Activated T-cell treated with anti-CD3 and anti-CD28 coated beads, Interleukin-2, amount 50 U/mL, for 72 hours (primary cell): ENCODE measurements at regions not wholly inside any gene's neighbourhood (a gene's known extent, or its start where the extent isn't known, plus 50 kb on each side); places are given as distances from the start of the nearest gene placed in this dataset.
"Not testable (repeated sequence)": the region's sequence is repeated elsewhere in the genome, so short reads cannot be mapped to it uniquely, and the experiment has no call there.

Experiments used
- ATAC-seq, 2 donors: fragments of 150-1000 bp; cut with Tn5 transposase; replicated peaks in 1 of 2; 2 replicates each; pipeline ENCODE4 v1.10.0; 2021; ENCODE audit warnings: moderate library complexity in 2 of 2, mild to moderate bottlenecking in 1 of 2
- DNase-seq, 2 donors: peaks; one replicate each; pipeline ENCODE4 v3.0.0; 2021 to 2022; ENCODE audit warnings: mixed read lengths in 1 of 2
- H3K27ac Mint-ChIP-seq: one replicate; pipeline ENCODE4 v1.8.0; 2022; ENCODE audit warnings: mild to moderate bottlenecking, moderate library complexity, mixed read lengths
- H3K27me3 Mint-ChIP-seq: one replicate; pipeline ENCODE4 v1.8.0; 2022; ENCODE audit warnings: low read depth, mixed read lengths
- H3K36me3 Mint-ChIP-seq, 2 donors: one replicate each; pipeline ENCODE4 v1.8.0; 2022; ENCODE audit warnings: mixed read lengths in 2 of 2, mild to moderate bottlenecking in 1 of 2; ENCODE audit not compliant: insufficient read depth in 2 of 2
- H3K4me1 Mint-ChIP-seq: one replicate; pipeline ENCODE4 v1.8.0; 2022; ENCODE audit warnings: low read depth, mixed read lengths
- H3K4me3 Mint-ChIP-seq, 2 donors: one replicate each; pipeline ENCODE4 v1.8.0; 2022; ENCODE audit warnings: mild to moderate bottlenecking in 2 of 2, mixed read lengths in 2 of 2, moderate library complexity in 2 of 2
- H3K9me3 Mint-ChIP-seq, 2 donors: one replicate each; pipeline ENCODE4 v1.8.0; 2022; ENCODE audit warnings: mixed read lengths in 2 of 2

DNA sequence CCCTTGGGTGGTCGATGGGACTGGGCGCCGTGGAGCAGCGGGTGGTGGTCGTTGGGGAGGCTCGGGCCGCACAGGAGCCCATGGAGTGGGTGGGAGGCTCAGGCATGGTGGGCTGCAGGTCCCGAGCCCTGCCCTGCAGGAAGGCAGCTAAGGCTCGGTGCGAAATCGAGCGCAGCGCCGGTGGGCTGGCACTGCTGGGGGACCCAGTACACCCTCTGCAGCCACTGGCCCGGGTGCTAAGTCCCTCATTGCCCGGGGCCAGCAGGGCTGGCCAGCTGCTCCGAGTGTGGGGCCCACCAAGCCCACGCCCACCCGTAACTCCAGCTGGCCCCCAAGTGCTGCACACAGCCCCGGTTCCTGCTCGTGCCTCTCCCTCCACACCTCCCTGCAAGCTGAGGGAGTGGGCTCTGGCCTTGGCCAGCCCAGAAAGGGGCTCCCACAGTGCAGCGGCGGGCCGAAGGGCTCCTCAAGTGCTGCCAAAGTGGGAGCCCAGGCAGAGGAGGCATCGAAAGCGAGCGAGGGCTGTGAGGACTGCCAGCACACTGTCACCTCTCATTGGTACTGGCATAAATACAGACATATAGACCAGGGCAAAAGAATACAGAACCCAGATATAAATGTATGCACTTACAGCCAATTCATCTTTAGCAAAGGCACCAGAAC, 53.5 kb upstream of the SPANXN4 start:
- H3K9me3 Mint-ChIP-seq, ATAC-seq, H3K4me3 Mint-ChIP-seq, DNase-seq, H3K36me3 Mint-ChIP-seq, H3K27me3 Mint-ChIP-seq, H3K4me1 Mint-ChIP-seq, H3K27ac Mint-ChIP-seq: not testable (repeated sequence)
